Osteoblast (primary cell): ENCODE measurements at regions not wholly inside any gene's neighbourhood (a gene's known extent, or its start where the extent isn't known, plus 50 kb on each side); places are given as distances from the start of the nearest gene placed in this dataset.

Experiments used
- DNase-seq: peaks from one replicate; pipeline ENCODE4 v3.0.0; 2011; ENCODE audit warnings: low spot score, mixed read lengths; ENCODE audit not compliant: insufficient read length; ENCODE audit errors: missing footprints
- H2AFZ ChIP-seq: 2 replicates; pipeline ENCODE4 v1.6.0; 2011; ENCODE audit warnings: mild to moderate bottlenecking, low read length
- H3K27ac ChIP-seq: 2 replicates; pipeline ENCODE4 v1.5.1; 2011; ENCODE audit warnings: mild to moderate bottlenecking, low read depth, low read length, moderate library complexity
- H3K27me3 ChIP-seq: 2 replicates; pipeline ENCODE4 v1.6.0; 2012; ENCODE audit warnings: mild to moderate bottlenecking, control low read depth, inconsistent platforms, low read length, moderate library complexity; ENCODE audit not compliant: insufficient read depth
- H3K36me3 ChIP-seq: 2 replicates; pipeline ENCODE4 v1.5.1; 2011; ENCODE audit warnings: mild to moderate bottlenecking, low read length, control low read depth, moderate library complexity; ENCODE audit not compliant: insufficient read depth
- H3K4me1 ChIP-seq: 2 replicates; pipeline ENCODE4 v1.5.1; 2011; ENCODE audit warnings: mild to moderate bottlenecking, low read length, control low read depth, moderate library complexity; ENCODE audit not compliant: insufficient read depth
- H3K4me2 ChIP-seq: 2 replicates; pipeline ENCODE4 v1.6.0; 2011; ENCODE audit warnings: mild to moderate bottlenecking, low read length; ENCODE audit not compliant: insufficient read depth
- H3K4me3 ChIP-seq: fragments of 200-600 bp; sonication (generic); 3 replicates; pipeline ENCODE4 v1.5.1; 2012; ENCODE audit warnings: mild to moderate bottlenecking, low read length, inconsistent platforms; ENCODE audit not compliant: insufficient read depth
- H3K79me2 ChIP-seq: 2 replicates; pipeline ENCODE4 v1.6.0; 2012; ENCODE audit warnings: mild to moderate bottlenecking, low read length, control low read depth, inconsistent platforms; ENCODE audit not compliant: insufficient read depth
- H3K9me3 ChIP-seq: 2 replicates; pipeline ENCODE4 v1.5.1; 2011; ENCODE audit warnings: low read depth, low read length, control low read depth
- H4K20me1 ChIP-seq: 2 replicates; pipeline ENCODE4 v1.6.0; 2012; ENCODE audit warnings: mild to moderate bottlenecking, low read length, control low read depth; ENCODE audit not compliant: insufficient read depth
- CTCF ChIP-seq: IDR thresholded peaks from 2 replicates; pipeline ENCODE4 v1.5.1; 2011; ENCODE audit warnings: mild to moderate bottlenecking, low read depth, low read length, moderate library complexity; ENCODE audit errors: extremely low read depth

GRCh38 chr10:78963074-78964034 lies 105.4 kb upstream of the ZMIZ1 start:
- Histone ChIP-seq H3K27ac (no peak overlapping the region), H3K9me3 (no peaks in the 10 kb centered on the region), H3K36me3 (no peaks in the 10 kb centered on the region), H3K79me2 (no peaks in the 10 kb centered on the region), H3K4me1 (peaks cover 16% of the 10 kb centered on the region), H3K4me3 (no peak overlapping the region), H2AFZ (no peak overlapping the region), H3K27me3 (no peaks in the 10 kb centered on the region), H3K4me2 (no peak overlapping the region), H4K20me1 (no peaks in the 10 kb centered on the region)
- TF ChIP-seq CTCF = no peak
- no peak for DNase-seq

DNA sequence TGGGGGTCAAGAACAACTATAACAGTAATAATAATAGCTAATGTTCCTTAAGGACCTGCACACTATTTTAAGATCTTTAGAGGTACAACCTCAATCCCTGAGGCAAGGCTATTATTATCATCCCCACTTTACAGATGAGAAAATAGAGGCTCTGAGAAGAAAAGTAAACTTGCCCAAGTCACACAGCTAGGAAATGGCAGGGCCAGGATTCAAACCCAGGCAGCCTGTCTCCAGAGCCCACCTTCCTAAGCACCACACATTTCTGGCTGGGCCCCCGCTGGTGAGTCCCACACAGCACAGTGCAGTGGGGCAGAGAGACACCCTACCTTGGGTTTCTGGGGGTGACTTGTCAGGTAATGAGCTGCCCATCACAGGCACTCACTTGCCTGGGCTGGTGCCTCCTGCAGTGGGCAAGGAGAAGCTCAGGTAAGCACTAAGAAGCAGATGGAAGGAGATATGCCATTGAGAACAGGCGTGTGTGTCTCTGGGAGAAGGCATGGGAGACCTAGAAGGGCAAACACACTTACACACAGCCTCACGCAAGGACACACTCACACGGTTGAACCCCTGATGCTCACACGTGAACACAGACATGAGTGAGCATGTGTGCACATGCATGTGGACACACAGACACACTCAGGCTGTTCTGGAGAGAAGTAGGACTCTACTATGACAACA lies 104.4 kb upstream of the ZMIZ1 start:
- Histone ChIP-seq H3K9me3 (no peaks in the 10 kb centered on the region), H3K4me3 (no peak overlapping the region), H4K20me1 (no peaks in the 10 kb centered on the region), H3K36me3 (no peaks in the 10 kb centered on the region), H2AFZ (no peak overlapping the region), H3K79me2 (no peaks in the 10 kb centered on the region), H3K4me1 (peaks cover 16% of the 10 kb centered on the region), H3K4me2 (no peak overlapping the region), H3K27ac (no peak overlapping the region), H3K27me3 (no peaks in the 10 kb centered on the region)
- no peak for DNase-seq
- no peak for TF ChIP-seq CTCF

DNA sequence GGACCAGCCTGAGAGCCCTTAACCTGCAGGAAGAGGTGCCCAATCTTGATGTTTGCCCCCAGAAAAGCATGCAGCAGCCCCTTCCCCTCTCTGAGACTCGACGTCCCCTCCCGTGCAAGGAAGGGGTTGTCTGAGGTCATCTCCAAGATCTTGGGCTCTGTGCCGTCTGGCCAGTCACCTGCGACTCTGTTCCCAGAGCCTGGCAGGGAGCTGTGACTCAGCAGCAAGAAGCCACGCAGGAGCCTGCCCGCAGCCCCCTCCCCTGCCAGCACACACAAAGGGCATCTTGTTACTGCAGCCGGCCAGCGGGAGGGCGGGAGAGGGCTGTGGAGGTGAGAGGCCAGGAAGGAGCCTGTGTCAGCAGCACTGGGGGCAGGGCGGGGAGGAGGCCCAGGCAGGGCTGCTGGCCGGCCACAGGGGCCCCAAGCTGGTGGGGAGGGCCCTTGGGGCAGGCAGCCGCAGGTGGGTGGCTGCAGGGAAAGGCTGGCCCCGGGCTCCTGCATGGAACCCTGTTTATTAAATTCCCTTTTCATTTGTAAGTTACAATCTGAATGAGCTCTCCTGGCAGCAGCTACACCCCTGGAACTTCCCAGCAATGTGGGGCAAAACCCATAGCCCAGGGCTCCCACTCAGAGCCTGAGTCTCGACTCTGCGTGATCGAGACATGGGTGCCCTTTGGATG lies 103.7 kb upstream of the ZMIZ1 start:
- DNase-seq = no peak
- Histone ChIP-seq H3K4me2 (no peak overlapping the region), H3K36me3 (no peaks in the 10 kb centered on the region), H4K20me1 (no peaks in the 10 kb centered on the region), H3K27me3 (no peaks in the 10 kb centered on the region), H3K4me3 (no peak overlapping the region), H3K9me3 (no peaks in the 10 kb centered on the region), H3K27ac (no peak overlapping the region), H3K79me2 (no peaks in the 10 kb centered on the region), H3K4me1 (peaks cover 16% of the 10 kb centered on the region), H2AFZ (no peak overlapping the region)
- TF ChIP-seq CTCF = no peak
